Neural cell (in vitro differentiated cells): ENCODE measurements at regions not wholly inside any gene's neighbourhood (a gene's known extent, or its start where the extent isn't known, plus 50 kb on each side); places are given as distances from the start of the nearest gene placed in this dataset.

Experiments
- H2AFZ ChIP-seq: fragments of 200-600, 300-800 bp; sonication (generic), shearing (Covaris generic); 2 replicates; pipeline ENCODE4 v1.6.0; 2014; ENCODE audit warnings: low read depth, mild to moderate bottlenecking, antibody characterized with exemption, low read length, moderate library complexity
- H3F3A ChIP-seq: fragments of 200-600 bp; shearing (Covaris generic); 2 replicates; pipeline ENCODE4 v1.6.1; 2016; ENCODE audit warnings: mild to moderate bottlenecking, moderate library complexity, mixed read lengths, antibody characterized with exemption, low read length; ENCODE audit not compliant: insufficient read depth, poor library complexity, severe bottlenecking
- H3K27ac ChIP-seq: fragments of 200-600, 300-800 bp; sonication (generic), shearing (Covaris generic); 2 replicates; pipeline ENCODE4 v1.5.1; 2014; ENCODE audit warnings: mild to moderate bottlenecking, low read length, moderate library complexity
- H3K27me3 ChIP-seq: fragments of 300-800, 200-600 bp; sonication (generic), shearing (Covaris generic); 2 replicates; pipeline ENCODE4 v1.6.0; 2014; ENCODE audit warnings: mild to moderate bottlenecking, low read depth, low read length, moderate library complexity; ENCODE audit not compliant: insufficient read depth
- H3K36me3 ChIP-seq: fragments of 300-800, 200-600 bp; sonication (generic), shearing (Covaris generic); 2 replicates; pipeline ENCODE4 v1.5.1; 2014; ENCODE audit warnings: mild to moderate bottlenecking, antibody characterized with exemption, low read length, moderate library complexity; ENCODE audit not compliant: insufficient read depth
- H3K4me2 ChIP-seq: fragments of 300-800, 200-600 bp; sonication (generic), shearing (Covaris generic); 2 replicates; pipeline ENCODE4 v1.6.0; 2014; ENCODE audit warnings: mild to moderate bottlenecking, low read length
- H3K4me3 ChIP-seq: fragments of 300-800, 200-600 bp; sonication (generic), shearing (Covaris generic); 2 replicates; pipeline ENCODE4 v1.5.1; 2014; ENCODE audit warnings: mild to moderate bottlenecking, low read length, moderate library complexity
- H3K79me2 ChIP-seq: fragments of 200-600 bp; shearing (Covaris generic); replicated peaks from 2 replicates; pipeline ENCODE4 v1.6.0; 2014; ENCODE audit warnings: mild to moderate bottlenecking, low read length, moderate library complexity; ENCODE audit not compliant: insufficient read depth
- H3K9ac ChIP-seq: fragments of 300-800, 200-600 bp; sonication (generic), shearing (Covaris generic); 2 replicates; pipeline ENCODE4 v1.6.1; 2016; ENCODE audit warnings: mild to moderate bottlenecking, low read length, mixed read lengths
- H3K9me2 ChIP-seq: fragments of 200-600 bp; shearing (Covaris generic); 2 replicates; pipeline ENCODE4 v1.6.1; 2016; ENCODE audit warnings: mild to moderate bottlenecking, low read length, mixed read lengths; ENCODE audit not compliant: insufficient read depth
- H3K9me3 ChIP-seq: fragments of 200-600, 300-800 bp; sonication (generic), shearing (Covaris generic); 2 replicates; pipeline ENCODE4 v1.6.1; 2016; ENCODE audit warnings: mild to moderate bottlenecking, mixed run types, low read length, moderate library complexity, mixed read lengths
- H4K20me1 ChIP-seq: fragments of 200-600 bp; shearing (Covaris generic); 2 replicates; pipeline ENCODE4 v1.6.1; 2016; ENCODE audit warnings: mild to moderate bottlenecking, mixed run types; ENCODE audit not compliant: insufficient read depth
- EP300 ChIP-seq: fragments of 450-650 bp; conservative IDR thresholded peaks from 2 replicates; pipeline ENCODE4 v1.6.1; 2014; ENCODE audit warnings: antibody characterized with exemption, mild to moderate bottlenecking, moderate library complexity; ENCODE audit not compliant: poor library complexity, severe bottlenecking
- EZH2 ChIP-seq: fragments of 200-600, 300-800 bp; shearing (Covaris generic), sonication (generic); IDR thresholded peaks from 2 replicates; pipeline ENCODE4 v1.6.1; 2014; ENCODE audit warnings: antibody characterized with exemption, low read length, borderline replicate concordance, mild to moderate bottlenecking; ENCODE audit not compliant: insufficient read depth, poor library complexity, severe bottlenecking
- MXI1 ChIP-seq: fragments of 450-650 bp; conservative IDR thresholded peaks from 2 replicates; pipeline ENCODE4 v1.6.1; 2014; ENCODE audit warnings: antibody characterized with exemption, mild to moderate bottlenecking; ENCODE audit not compliant: poor library complexity, severe bottlenecking
- POLR2AphosphoS5 ChIP-seq: IDR thresholded peaks from 2 replicates; pipeline ENCODE4 v1.6.1; 2012
- RAD21 ChIP-seq: fragments of 450-650 bp; conservative IDR thresholded peaks from 2 replicates; pipeline ENCODE4 v1.6.1; 2014; ENCODE audit warnings: antibody characterized with exemption, mild to moderate bottlenecking, moderate library complexity
- SMC3 ChIP-seq: fragments of 450-650 bp; conservative IDR thresholded peaks from 2 replicates; pipeline ENCODE4 v1.6.1; 2014; ENCODE audit warnings: antibody characterized with exemption, mild to moderate bottlenecking, moderate library complexity; ENCODE audit not compliant: poor library complexity
- TAF1 ChIP-seq: IDR thresholded peaks from 2 replicates; pipeline ENCODE4 v1.6.1; 2012; ENCODE audit warnings: low read depth
- TF ChIP-seq, protein P1 (sequence below): fragments of 450-650 bp; IDR thresholded peaks from 2 replicates; pipeline ENCODE4 v1.5.1; 2014; ENCODE audit warnings: antibody characterized with exemption, mild to moderate bottlenecking, moderate library complexity; ENCODE audit not compliant: poor library complexity, severe bottlenecking
- TF ChIP-seq, protein P2 (sequence below): IDR thresholded peaks from 2 replicates; pipeline ENCODE4 v1.6.1; 2012; ENCODE audit warnings: borderline replicate concordance

DNA sequence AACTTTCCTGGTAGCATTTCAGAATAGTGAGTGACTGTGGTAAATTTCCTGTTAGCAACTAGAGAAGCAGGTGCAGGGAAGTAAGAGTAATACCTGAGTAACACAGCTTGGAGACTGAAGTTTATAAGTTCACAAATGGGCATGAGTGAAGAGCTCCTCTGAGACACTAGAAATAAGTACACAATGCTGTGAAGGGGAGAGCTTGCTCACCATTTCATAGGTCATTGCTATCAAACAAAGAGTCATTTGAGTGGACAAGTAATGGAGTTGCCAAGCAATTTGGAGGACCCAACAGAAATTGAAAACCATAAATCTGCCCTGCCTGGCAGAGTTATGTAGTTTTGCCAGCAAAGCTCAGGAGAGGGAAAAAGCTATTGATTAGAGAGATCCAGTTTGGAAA lies 523.6 kb downstream of the TRAM1L1 start:
- no peak overlapping the region for H2AFZ ChIP-seq
- H3K9ac ChIP-seq = no peak overlapping the region
- peaks cover 3% of the 10 kb centered on the region for H3K9me3 ChIP-seq

DNA sequence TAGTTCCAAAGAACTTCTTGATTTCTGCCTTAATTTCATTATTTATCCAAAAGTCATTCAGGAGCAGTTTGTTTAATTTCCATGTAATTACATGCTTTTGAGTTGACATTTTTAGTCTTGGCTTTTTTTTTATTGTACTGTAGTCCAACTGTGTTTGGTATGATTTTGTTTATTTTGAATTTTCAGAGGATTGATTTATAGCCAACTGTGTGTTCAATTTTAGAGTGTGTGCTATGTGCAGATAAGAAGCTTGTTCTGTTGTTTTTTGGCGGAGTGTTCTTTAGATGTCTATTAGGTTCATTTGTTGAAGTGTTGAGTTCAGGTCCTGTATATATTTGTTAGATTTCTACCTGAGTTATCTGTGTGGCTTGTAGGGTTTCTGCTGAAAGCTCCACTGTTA lies 533.6 kb downstream of the TRAM1L1 start:
- TF ChIP-seq, protein P1, sequence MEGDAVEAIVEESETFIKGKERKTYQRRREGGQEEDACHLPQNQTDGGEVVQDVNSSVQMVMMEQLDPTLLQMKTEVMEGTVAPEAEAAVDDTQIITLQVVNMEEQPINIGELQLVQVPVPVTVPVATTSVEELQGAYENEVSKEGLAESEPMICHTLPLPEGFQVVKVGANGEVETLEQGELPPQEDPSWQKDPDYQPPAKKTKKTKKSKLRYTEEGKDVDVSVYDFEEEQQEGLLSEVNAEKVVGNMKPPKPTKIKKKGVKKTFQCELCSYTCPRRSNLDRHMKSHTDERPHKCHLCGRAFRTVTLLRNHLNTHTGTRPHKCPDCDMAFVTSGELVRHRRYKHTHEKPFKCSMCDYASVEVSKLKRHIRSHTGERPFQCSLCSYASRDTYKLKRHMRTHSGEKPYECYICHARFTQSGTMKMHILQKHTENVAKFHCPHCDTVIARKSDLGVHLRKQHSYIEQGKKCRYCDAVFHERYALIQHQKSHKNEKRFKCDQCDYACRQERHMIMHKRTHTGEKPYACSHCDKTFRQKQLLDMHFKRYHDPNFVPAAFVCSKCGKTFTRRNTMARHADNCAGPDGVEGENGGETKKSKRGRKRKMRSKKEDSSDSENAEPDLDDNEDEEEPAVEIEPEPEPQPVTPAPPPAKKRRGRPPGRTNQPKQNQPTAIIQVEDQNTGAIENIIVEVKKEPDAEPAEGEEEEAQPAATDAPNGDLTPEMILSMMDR = no peak
- TF ChIP-seq SMC3 (no peak), EP300 (no peak), POLR2AphosphoS5 (no peak), TAF1 (no peak), EZH2 (no peak), MXI1 (no peak), RAD21 (no peak)
- TF ChIP-seq, protein P2, sequence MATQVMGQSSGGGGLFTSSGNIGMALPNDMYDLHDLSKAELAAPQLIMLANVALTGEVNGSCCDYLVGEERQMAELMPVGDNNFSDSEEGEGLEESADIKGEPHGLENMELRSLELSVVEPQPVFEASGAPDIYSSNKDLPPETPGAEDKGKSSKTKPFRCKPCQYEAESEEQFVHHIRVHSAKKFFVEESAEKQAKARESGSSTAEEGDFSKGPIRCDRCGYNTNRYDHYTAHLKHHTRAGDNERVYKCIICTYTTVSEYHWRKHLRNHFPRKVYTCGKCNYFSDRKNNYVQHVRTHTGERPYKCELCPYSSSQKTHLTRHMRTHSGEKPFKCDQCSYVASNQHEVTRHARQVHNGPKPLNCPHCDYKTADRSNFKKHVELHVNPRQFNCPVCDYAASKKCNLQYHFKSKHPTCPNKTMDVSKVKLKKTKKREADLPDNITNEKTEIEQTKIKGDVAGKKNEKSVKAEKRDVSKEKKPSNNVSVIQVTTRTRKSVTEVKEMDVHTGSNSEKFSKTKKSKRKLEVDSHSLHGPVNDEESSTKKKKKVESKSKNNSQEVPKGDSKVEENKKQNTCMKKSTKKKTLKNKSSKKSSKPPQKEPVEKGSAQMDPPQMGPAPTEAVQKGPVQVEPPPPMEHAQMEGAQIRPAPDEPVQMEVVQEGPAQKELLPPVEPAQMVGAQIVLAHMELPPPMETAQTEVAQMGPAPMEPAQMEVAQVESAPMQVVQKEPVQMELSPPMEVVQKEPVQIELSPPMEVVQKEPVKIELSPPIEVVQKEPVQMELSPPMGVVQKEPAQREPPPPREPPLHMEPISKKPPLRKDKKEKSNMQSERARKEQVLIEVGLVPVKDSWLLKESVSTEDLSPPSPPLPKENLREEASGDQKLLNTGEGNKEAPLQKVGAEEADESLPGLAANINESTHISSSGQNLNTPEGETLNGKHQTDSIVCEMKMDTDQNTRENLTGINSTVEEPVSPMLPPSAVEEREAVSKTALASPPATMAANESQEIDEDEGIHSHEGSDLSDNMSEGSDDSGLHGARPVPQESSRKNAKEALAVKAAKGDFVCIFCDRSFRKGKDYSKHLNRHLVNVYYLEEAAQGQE = no peak
- Histone ChIP-seq H3K4me3 (no peak overlapping the region), H3K9me3 (no peaks in the 10 kb centered on the region), H3F3A (no peaks in the 10 kb centered on the region), H3K79me2 (no peaks in the 10 kb centered on the region), H3K27me3 (no peaks in the 10 kb centered on the region), H3K4me2 (no peak overlapping the region), H3K9me2 (no peaks in the 10 kb centered on the region), H2AFZ (no peak overlapping the region), H4K20me1 (no peaks in the 10 kb centered on the region), H3K9ac (no peak overlapping the region), H3K36me3 (no peaks in the 10 kb centered on the region), H3K27ac (no peak overlapping the region)

More for the DNA sequence above, 523.6 kb downstream of the TRAM1L1 start:
- Histone ChIP-seq H3K9me2 (no peaks in the 10 kb centered on the region), H3K36me3 (no peaks in the 10 kb centered on the region), H3K27ac (no peak overlapping the region), H3K4me2 (no peak overlapping the region), H3K4me3 (no peak overlapping the region), H3F3A (no peaks in the 10 kb centered on the region), H3K79me2 (no peaks in the 10 kb centered on the region), H3K27me3 (no peaks in the 10 kb centered on the region), H4K20me1 (no peaks in the 10 kb centered on the region)
- TF ChIP-seq, protein P1 = no peak
- TF ChIP-seq, protein P2 = no peak
- TF ChIP-seq RAD21 (no peak), SMC3 (no peak), POLR2AphosphoS5 (no peak), TAF1 (no peak), MXI1 (no peak), EZH2 (no peak), EP300 (no peak)
